DOHH2 (cell line): ENCODE measurements at regions not wholly inside any gene's neighbourhood (a gene's known extent, or its start where the extent isn't known, plus 50 kb on each side); places are given as distances from the start of the nearest gene placed in this dataset.

Source experiments
- H3F3A ChIP-seq: fragments of 200-600 bp; sonication (generic), shearing (Covaris generic); 2 replicates; pipeline ENCODE4 v1.6.0; 2016; ENCODE audit warnings: antibody characterized with exemption, mild to moderate bottlenecking; ENCODE audit not compliant: control insufficient read depth, insufficient read depth
- H3K27ac ChIP-seq: fragments of 200-600 bp; sonication (generic); 2 replicates; pipeline ENCODE4 v1.5.1; 2014; ENCODE audit warnings: low read depth, mild to moderate bottlenecking, low read length, moderate library complexity
- H3K27me3 ChIP-seq: fragments of 200-600 bp; sonication (generic); 2 replicates; pipeline ENCODE4 v1.6.1; 2014; ENCODE audit warnings: mild to moderate bottlenecking, low read length, mixed read lengths; ENCODE audit not compliant: control insufficient read depth
- H3K36me3 ChIP-seq: fragments of 200-600 bp; sonication (generic); 2 replicates; pipeline ENCODE4 v1.6.1; 2014; ENCODE audit warnings: mild to moderate bottlenecking, low read length, moderate library complexity, mixed read lengths; ENCODE audit not compliant: control insufficient read depth
- H3K4me1 ChIP-seq: fragments of 200-600 bp; sonication (generic); 2 replicates; pipeline ENCODE4 v1.6.1; 2014; ENCODE audit warnings: mild to moderate bottlenecking, low read length, mixed read lengths; ENCODE audit not compliant: control insufficient read depth
- H3K4me2 ChIP-seq: fragments of 200-600 bp; sonication (generic); 2 replicates; pipeline ENCODE4 v1.6.0; 2014; ENCODE audit warnings: mild to moderate bottlenecking, low read length, moderate library complexity
- H3K4me3 ChIP-seq: fragments of 200-600 bp; sonication (generic); 2 replicates; pipeline ENCODE4 v1.5.1; 2014; ENCODE audit warnings: mild to moderate bottlenecking, low read length, mixed read lengths
- H3K79me2 ChIP-seq: fragments of 200-600 bp; sonication (generic); 2 replicates; pipeline ENCODE4 v1.6.1; 2014; ENCODE audit warnings: mild to moderate bottlenecking, low read length, mixed read lengths; ENCODE audit not compliant: control insufficient read depth
- H3K9me2 ChIP-seq: fragments of 200-600 bp; sonication (generic); replicated peaks from 2 replicates; pipeline ENCODE4 v1.6.1; 2014; ENCODE audit warnings: mild to moderate bottlenecking, low read length, mixed read lengths; ENCODE audit not compliant: control insufficient read depth
- H3K9me3 ChIP-seq: fragments of 200-600 bp; sonication (generic); 2 replicates; pipeline ENCODE4 v1.6.1; 2014; ENCODE audit warnings: antibody characterized with exemption, low read length, mixed read lengths; ENCODE audit not compliant: control insufficient read depth, insufficient read depth
- H4K20me1 ChIP-seq: fragments of 200-600 bp; sonication (generic); 2 replicates; pipeline ENCODE4 v1.6.0; 2014; ENCODE audit warnings: low read depth, mild to moderate bottlenecking, antibody characterized with exemption, low read length, moderate library complexity; ENCODE audit not compliant: control insufficient read depth, insufficient read depth
- EZH2phosphoT487 ChIP-seq: fragments of 200-600 bp; sonication (generic); IDR thresholded peaks from 2 replicates; pipeline ENCODE4 v1.6.1; 2017; ENCODE audit warnings: borderline replicate concordance, mild to moderate bottlenecking, antibody characterized with exemption, low read length, moderate library complexity, mixed read lengths
- TF ChIP-seq, protein P1 (sequence below): fragments of 200-600 bp; sonication (generic); IDR thresholded peaks from one replicate; pipeline ENCODE4 v1.5.1; 2014; ENCODE audit warnings: antibody characterized with exemption, mild to moderate bottlenecking, low read depth, low read length; ENCODE audit not compliant: poor library complexity, severe bottlenecking

DNA sequence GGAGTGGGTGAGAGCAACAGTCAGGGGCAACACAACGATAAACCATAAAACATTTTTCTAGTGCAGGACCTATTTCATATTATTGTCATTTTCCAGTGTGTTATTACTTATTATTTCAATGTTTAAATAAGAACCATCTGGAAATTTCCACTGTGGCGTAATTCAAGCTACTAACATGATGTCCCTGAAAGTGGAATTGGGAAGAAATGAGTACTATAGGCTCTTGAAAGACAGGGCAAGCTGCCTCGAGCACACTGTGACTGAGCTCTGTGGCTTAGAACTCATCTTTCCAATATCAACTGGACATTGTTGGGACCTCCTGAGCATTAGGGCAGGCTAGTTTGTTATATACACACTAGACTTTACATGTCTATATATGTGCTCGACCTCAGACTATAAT, 182.9 kb upstream of the RIOK2 start:
- no peaks in the 10 kb centered on the region for H3K27me3 ChIP-seq
- no peaks in the 10 kb centered on the region for H3K9me2 ChIP-seq
- H3K9me3 ChIP-seq = no peaks in the 10 kb centered on the region
- H3K27ac ChIP-seq = no peak overlapping the region
- TF ChIP-seq, protein P1, sequence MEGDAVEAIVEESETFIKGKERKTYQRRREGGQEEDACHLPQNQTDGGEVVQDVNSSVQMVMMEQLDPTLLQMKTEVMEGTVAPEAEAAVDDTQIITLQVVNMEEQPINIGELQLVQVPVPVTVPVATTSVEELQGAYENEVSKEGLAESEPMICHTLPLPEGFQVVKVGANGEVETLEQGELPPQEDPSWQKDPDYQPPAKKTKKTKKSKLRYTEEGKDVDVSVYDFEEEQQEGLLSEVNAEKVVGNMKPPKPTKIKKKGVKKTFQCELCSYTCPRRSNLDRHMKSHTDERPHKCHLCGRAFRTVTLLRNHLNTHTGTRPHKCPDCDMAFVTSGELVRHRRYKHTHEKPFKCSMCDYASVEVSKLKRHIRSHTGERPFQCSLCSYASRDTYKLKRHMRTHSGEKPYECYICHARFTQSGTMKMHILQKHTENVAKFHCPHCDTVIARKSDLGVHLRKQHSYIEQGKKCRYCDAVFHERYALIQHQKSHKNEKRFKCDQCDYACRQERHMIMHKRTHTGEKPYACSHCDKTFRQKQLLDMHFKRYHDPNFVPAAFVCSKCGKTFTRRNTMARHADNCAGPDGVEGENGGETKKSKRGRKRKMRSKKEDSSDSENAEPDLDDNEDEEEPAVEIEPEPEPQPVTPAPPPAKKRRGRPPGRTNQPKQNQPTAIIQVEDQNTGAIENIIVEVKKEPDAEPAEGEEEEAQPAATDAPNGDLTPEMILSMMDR = no peak
- no peak for TF ChIP-seq EZH2phosphoT487
- H3K4me3 ChIP-seq = no peak overlapping the region
- H3K4me1 ChIP-seq = no peaks in the 10 kb centered on the region
- no peak overlapping the region for H3K4me2 ChIP-seq
- no peaks in the 10 kb centered on the region for H3K79me2 ChIP-seq
- no peaks in the 10 kb centered on the region for H3K36me3 ChIP-seq
- H3F3A ChIP-seq = no peaks in the 10 kb centered on the region
- no peaks in the 10 kb centered on the region for H4K20me1 ChIP-seq

DNA sequence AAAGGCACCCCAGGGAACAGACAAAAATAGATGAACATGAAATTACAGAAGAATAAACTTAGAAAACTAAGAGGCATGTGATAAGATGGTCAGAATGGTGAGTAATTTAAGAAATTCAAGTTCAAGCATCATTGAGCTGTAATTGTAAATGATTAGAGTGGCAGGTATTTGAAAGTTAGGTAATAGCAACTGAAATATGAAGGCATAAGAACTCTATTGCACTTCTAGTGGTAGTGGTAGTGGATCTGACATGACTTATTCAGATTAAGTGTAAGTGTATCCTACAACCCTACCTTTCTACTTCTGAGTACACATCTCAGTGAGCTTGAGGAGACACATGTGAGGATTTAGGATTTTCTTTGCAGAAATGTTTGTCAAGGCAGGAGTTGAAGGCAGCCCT, 192.9 kb upstream of the RIOK2 start:
- Histone ChIP-seq H3K79me2 (no peaks in the 10 kb centered on the region), H3K9me3 (no peaks in the 10 kb centered on the region)
- TF ChIP-seq EZH2phosphoT487 = no peak
- TF ChIP-seq, protein P1 = no peak

DNA sequence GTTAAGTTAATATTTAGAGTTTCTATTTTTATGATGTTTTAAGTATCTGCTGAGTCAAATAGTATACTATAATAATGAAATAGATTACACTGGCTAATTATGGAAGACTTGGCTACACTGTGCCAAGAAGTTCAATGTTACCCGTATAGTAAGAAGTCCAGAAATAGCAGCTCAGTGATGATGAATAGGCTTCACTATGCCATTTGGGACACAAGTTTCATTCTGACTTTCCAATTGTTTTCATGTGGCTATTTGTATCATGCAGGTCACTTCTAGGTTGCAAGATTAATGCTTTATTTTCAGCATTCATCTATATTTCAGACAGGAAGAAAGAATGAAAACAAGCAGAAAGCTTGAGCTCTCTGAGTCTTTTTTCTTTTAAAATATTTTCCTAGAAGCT, 194.5 kb upstream of the RIOK2 start:
- no peak overlapping the region for H3K4me3 ChIP-seq
- no peaks in the 10 kb centered on the region for H3K9me3 ChIP-seq
- no peaks in the 10 kb centered on the region for H3K79me2 ChIP-seq
- no peak for TF ChIP-seq EZH2phosphoT487
- TF ChIP-seq, protein P1 = no peak
- no peaks in the 10 kb centered on the region for H3K36me3 ChIP-seq
- H3K27ac ChIP-seq = no peak overlapping the region
- no peaks in the 10 kb centered on the region for H3K27me3 ChIP-seq
- no peaks in the 10 kb centered on the region for H3K9me2 ChIP-seq
- H4K20me1 ChIP-seq = no peaks in the 10 kb centered on the region
- no peaks in the 10 kb centered on the region for H3K4me1 ChIP-seq
- no peak overlapping the region for H3K4me2 ChIP-seq
- no peaks in the 10 kb centered on the region for H3F3A ChIP-seq

More for the DNA sequence above, 192.9 kb upstream of the RIOK2 start:
- no peaks in the 10 kb centered on the region for H3F3A ChIP-seq
- no peak overlapping the region for H3K27ac ChIP-seq
- H3K9me2 ChIP-seq = no peaks in the 10 kb centered on the region
- H3K4me2 ChIP-seq = no peak overlapping the region
- H3K4me3 ChIP-seq = no peak overlapping the region
- H3K4me1 ChIP-seq = no peaks in the 10 kb centered on the region
- no peaks in the 10 kb centered on the region for H3K36me3 ChIP-seq
- no peaks in the 10 kb centered on the region for H3K27me3 ChIP-seq
- H4K20me1 ChIP-seq = no peaks in the 10 kb centered on the region

DNA sequence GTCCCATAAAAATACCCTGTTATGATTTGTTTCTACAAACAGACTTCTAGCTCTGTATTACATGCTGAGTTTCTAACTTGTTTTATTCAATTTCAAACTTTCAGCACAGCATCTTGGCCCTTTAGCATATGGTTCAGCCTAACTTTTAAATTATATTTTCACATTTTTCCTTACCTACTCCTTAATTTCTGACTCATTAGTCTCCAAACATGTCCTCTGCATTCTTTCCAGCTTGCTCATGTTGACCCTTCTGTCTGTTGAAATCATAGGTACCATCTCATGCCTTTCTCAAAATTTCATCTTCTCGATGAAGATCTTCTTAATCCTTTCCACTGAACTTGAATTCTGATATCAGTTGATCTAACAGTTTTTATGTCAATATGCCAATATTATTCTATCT, 200.9 kb upstream of the RIOK2 start:
- Histone ChIP-seq H3K36me3 (no peaks in the 10 kb centered on the region), H3K4me1 (no peaks in the 10 kb centered on the region), H3K27me3 (no peaks in the 10 kb centered on the region), H3K4me3 (no peak overlapping the region), H3F3A (no peaks in the 10 kb centered on the region), H3K27ac (no peak overlapping the region), H3K79me2 (no peaks in the 10 kb centered on the region), H3K4me2 (no peak overlapping the region), H3K9me2 (no peaks in the 10 kb centered on the region; the same call in 1 of the 2 replicates), H3K9me3 (no peaks in the 10 kb centered on the region), H4K20me1 (no peaks in the 10 kb centered on the region)
- no peak for TF ChIP-seq EZH2phosphoT487
- TF ChIP-seq, protein P1 = no peak
